HK-2 (cell line): ENCODE measurements at regions not wholly inside any gene's neighbourhood (a gene's known extent, or its start where the extent isn't known, plus 50 kb on each side); places are given as distances from the start of the nearest gene placed in this dataset.
"Not testable (repeated sequence)": the region's sequence is repeated elsewhere in the genome, so short reads cannot be mapped to it uniquely, and the experiment has no call there.

Source experiments
- DNase-seq: peaks from one replicate; pipeline ENCODE4 v3.0.0-alpha.2; 2018; ENCODE audit not compliant: unreplicated experiment

DNA sequence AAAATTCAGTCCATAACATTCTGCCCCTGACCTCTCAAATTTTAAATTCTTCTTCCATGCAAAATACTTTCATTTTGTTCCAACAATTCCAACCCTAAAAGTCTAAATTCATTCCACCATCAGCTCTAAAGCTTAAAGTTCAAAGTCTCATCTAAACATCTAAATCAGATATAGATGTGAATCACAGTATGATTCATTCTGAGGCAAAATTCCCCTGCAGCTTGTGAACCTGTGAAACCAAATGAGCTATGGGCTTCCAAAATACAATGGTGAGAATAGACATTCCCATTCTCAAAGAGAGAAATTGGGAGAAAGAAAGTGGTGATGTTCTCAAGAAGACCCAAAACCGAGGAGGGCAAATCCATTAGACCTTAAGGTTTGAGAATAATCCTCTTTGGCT lies 309.8 kb downstream of the HIVEP2 start:
- DNase-seq: no peak

GRCh38 chr6:142637624-142638351 lies 307.2 kb downstream of the HIVEP2 start:
- no peak for DNase-seq

DNA sequence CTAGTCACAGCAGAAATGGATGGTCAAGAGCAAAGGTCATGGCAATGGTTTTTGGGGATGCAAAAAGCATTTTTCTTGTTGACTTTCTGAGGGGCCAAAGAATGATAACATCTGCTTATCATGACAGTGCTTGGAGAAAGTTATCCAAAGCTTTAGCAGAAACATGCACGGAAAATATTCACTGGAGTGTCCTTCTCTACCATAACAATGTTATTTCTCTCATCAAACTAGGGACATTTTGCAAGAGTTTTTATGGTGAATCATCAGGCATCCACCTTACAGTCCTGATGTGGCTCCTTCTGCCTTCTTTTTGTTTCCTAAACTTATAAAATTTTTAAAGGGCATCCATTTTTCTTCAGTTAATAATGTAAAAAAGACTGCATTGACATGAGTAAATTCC lies 302.3 kb downstream of the HIVEP2 start:
- no peak for DNase-seq

GRCh38 chr6:142644866-142645265 lies 300.1 kb downstream of the HIVEP2 start:
- DNase-seq: no peak

DNA sequence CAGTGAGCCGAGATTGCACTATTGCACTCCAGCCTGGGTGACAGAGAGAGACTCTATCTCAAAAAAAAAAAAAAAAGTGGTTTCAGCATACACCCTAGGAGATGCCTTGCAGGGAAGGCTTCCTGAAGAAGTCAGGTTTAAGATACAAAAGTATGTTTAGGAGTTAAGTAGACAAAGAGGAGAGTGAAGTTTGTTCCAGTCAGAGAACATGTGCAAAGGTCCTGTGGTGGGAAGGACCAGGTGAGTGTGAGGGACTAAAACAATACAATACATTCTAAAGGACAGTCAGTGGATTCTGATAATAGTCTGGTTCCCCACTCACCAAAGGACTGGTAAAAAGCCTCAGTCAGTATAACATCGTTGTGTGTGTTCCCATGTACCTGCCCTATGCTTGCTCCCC lies 299.3 kb downstream of the HIVEP2 start:
- DNase-seq: no peak

DNA sequence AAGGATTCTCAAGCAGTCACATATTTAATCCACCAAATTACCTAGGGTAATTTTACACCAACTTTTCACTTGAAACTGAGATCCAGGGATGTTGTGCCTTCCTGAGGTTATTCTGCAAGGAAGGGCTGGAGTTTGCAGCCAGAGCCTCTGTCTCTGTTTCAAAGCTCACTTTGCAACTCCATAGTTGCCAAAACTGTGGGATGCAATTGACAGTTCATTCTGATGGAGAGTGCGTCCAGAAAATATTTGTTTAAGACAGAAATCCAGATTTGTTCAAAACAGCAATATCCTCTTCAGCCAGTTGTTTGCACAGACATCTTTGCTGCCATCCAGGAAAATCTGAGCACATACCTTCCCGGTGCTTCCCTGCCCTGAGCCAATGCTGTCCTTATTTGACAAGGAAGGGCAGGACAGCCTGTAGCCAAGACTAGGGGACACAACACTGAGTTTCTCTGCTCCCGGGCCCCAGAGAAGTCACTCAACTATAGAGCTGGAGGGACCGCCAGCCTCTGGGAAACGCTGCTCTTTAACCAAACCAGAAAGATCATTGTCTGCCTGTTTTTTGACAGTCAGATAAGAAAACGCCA lies 297.4 kb downstream of the HIVEP2 start:
- no peak for DNase-seq

DNA sequence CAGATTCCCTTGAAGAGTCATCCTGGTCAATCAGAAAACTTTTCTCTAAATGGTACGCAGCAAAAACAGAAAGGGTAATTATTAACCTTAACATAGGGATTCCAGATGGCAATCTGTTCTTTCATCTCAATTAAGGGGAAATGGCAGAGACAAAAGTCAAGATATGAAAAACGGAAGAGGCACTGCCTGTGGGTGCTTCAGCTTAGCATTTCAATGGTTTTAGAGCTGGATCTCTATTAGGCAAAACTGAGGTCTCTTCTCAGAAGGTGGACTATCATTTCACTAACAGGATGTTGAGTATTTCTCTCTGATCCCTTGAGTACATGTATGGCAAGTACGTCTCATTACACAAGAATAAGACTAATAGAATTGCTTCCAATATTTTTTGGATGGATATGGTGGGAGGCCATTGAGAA lies 296.9 kb downstream of the HIVEP2 start:
- DNase-seq: no peak

GRCh38 chr6:142648526-142648925 lies 296.4 kb downstream of the HIVEP2 start:
- DNase-seq: no peak

- DNase-seq: not testable (repeated sequence)
These were observed 295.3 kb downstream of the HIVEP2 start for GRCh38 chr6:142649438-142650234.

DNA sequence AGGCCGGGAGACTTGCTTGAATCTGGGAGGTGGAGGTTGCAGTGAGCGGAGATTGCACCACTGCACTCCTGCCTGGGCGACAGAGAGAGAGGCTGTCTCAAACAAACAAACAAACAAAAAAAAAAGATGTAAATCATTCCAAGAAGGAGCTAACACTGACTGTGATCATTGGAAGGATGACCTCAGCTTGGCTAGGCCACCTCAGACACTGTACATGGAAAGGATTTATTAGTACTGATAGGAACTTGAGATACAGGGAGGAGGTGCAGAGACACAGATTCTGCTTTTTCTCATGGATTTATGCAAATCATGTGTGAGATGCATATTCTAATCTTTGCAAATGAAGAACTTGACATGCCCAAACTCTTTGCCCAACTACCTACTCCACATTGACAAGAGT lies 293.6 kb downstream of the HIVEP2 start:
- no peak for DNase-seq

DNA sequence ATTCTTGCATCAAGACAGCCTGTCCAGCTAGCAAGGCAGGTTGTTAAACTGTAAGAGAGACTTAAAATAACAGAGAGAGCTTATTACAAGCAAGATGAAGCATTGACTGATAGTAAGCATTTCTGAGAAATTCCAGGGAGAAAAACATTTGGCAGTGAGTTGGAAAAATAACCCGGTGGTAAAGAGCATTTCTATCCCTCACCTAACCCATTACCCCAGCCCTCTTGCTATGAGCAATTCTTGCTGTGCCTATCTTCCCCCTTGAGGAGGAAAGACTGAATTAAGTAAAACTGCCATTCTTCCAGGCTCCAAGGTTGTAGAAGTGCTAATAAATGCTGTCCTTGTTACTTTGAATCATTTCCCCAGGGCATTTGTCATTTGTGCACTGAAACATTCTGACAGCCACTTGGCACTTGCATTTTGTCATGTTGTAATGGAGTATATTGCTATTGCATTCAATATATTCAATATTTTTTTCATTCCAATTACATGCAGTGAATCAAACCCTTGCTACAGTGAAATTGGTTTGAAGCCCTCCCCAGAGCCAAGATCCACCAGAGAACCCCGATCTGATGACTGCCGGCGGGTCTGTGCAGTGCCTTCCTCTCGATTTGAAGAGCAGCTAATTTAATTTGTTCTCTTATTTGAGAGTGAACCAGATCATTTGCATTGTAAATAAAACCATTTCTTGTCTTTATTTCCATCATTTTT lies 291.1 kb downstream of the HIVEP2 start:
- no peak for DNase-seq

GRCh38 chr6:142659661-142660060 lies 285.3 kb downstream of the HIVEP2 start:
- no peak for DNase-seq

DNA sequence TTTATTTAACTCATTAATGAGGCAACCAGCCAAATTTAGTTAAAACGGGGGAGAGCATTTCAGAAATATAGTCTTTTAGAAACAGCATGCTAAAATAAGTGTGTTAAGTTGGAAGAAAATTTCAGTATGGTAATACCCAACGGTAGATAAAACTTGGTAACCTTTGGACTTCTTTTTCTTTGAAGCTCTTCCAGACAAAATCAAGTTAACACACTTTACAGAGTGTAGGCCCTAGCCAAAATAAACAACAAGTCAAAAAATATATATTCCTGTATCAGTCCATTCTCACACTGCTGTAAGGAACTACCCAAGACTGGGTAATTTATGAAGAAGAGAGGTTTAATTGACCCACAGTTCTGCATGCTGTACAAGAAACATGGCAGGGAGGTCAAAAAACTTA lies 279.6 kb downstream of the HIVEP2 start:
- DNase-seq: no peak

DNA sequence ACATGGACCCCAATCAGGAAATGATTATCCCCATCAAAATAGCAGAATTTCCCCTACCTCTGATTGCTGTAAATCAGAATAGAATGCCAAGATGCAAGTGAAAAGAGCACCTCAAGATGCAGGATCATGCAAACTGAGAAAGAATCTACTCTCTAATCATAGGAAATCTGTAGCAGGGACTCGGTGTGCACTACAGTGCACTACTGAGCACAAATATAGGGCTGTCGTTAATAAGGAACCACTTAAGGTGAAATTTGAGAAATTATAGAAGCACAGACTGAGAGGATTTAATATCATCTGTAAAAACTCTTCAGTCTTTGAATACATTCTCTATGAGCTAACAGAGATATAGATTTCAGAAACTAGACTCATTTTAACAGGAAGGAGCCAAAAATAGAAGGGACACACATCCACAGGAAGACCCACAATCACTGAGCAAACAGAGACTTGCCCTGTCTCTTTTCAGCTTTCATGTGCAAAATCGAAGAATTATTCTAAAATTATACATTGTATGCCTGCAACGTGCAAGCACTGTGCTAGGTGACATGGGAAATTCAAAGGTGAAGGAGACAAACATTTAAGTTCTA lies 278.3 kb downstream of the HIVEP2 start:
- DNase-seq: no peak

GRCh38 chr6:142669471-142670351 lies 275.3 kb downstream of the HIVEP2 start:
- DNase-seq: no peak

DNA sequence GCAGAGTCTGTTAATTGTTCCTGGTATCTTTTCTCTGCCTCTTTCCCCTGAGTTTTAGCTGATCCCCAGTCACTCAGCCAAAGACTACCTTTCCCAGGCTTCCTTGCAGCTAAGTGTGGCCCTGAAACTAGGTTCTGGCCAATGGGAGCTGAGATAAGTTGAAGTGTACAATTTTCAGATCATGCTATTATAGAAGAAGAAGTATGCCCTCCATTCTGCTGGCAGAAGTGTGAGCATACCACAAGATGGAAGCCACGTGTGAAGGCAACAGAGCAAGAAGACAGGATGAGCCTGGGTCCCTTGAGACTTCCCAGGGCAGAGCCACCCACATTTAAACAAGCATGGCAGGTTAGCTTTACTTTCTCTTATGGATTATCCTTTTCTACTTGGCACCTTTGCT lies 273.2 kb downstream of the HIVEP2 start:
- DNase-seq: no peak

DNA sequence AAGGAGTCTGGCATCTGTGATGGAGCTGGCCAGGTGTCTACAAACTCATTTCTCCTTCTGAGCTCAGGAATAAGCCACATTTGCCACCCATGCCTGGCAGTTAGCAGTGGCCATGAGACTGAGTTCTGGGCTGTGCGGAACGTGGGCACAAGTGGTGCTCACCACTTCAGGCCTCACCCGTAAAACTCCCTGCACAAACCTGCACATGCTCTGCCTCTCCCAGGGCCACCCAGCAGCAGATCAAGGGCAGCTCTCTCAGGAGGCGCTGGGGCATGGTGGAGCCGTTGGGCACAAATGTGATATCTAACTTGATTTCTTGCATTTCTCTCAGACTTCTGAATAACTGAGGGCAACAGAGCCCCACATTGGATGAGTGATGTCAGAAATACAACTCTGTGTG lies 269.5 kb downstream of the HIVEP2 start:
- no peak for DNase-seq

- no peak for DNase-seq
These were observed 268.9 kb downstream of the HIVEP2 start for GRCh38 chr6:142676027-142676443.

- DNase-seq: no peak
These were observed 268.3 kb downstream of the HIVEP2 start for GRCh38 chr6:142676647-142677192.

- no peak for DNase-seq
These were observed 264.9 kb downstream of the HIVEP2 start for GRCh38 chr6:142679907-142680700.
